Iris pigment epithelial cell (primary cell): ENCODE measurements at regions not wholly inside any gene's neighbourhood (a gene's known extent, or its start where the extent isn't known, plus 50 kb on each side); places are given as distances from the start of the nearest gene placed in this dataset.

Experiments
- DNase-seq: peaks from one replicate; pipeline ENCODE4 v3.0.0-alpha.2; 2011; ENCODE audit warnings: low read depth

DNA sequence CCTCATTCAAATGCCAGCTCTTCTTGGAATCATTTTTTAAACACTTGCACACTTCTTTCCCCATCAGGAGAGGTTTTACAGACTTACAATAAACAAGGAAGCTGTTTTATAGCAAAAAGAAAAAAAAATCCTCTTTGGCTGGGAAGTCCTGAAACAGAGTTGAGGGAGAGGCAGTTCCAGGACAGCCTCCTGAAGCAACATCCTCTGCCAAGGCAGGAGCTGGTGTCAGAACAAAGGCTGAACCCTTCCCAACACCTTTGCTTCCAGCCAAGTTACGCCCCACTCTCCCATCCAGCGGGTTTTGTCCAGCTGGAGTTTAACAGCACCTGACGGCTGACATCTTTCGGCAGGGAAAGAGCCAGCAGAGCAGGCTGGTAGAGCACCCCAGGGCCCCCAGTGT lies 287.8 kb downstream of the RRAGC start:
- DNase-seq, result no peak

DNA sequence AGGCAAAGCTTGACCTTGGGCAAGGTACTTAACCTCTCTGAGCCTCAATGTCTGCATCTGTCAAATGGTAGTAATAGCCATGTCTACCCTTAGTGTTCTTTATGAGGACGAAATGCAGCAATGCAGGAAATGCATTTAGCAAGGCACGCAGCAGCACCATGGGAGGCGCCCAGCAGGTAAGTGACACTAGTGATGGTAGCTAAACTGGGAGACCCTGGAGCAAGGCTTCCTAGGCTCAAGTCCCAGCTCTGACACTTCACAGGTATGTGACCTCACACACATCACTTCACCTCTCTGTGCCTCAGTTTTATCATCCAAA lies 289.0 kb downstream of the RRAGC start:
- DNase-seq, result no peak

DNA sequence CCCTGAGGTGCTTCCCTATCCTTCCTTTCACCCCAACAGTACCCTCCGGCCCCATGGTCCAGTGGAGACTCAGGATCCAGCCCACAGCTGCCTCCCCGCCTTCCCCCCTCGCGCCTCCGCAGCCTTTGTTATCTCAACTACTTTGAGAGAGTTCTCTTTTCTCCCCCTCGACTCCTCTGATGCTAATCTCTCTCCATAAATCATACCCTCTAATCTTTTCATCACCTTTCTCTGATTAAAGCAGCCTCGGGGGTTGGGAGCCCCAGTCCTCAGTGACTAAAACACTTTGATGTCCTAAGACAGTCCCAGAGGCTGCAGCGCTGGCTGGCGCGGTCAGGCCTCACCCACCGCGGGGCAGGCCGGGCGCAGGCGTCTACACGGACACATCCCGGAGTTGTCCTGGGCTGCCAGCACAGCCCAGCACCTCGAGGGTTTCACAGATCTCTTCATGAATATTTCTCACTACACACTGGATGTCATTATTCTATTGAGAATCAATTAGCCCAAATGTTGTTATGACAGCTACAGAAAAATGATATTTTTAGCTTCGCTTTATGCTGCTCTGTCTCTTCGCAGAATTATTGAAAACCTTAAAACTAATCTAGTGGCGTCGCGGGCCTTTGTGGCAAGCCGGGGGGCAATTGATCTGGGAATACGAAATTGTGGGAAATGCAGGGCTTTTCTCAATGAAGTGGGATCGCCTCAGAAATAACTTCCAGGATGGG lies 289.5 kb downstream of the RRAGC start:
- DNase-seq, result no peak

- no peak for DNase-seq
Observed at GRCh38 chr1:38568061-38568857, 291.3 kb downstream of the RRAGC start.

DNA sequence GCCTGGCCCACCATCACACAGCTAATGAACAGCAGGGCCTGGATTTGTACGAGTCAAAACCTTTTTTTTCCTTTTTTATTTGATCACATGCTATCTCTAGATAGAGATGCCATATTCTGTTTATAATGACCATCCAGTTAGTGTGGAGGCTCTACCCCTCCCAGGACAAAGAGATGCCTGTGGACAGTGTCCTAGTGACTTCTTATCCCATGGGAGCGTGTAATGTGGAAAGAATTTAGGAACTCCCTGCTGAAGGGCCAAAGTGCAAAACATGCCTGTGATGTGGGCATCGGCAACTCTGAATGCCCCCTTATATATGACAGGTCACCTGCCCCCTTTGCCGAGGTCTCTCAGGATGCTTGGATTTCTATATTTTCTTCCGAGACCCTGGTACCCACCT lies 292.2 kb downstream of the RRAGC start:
- DNase-seq, result no peak

- DNase-seq, result no peak
Observed at GRCh38 chr1:38565020-38565491, 294.5 kb downstream of the RRAGC start.

DNA sequence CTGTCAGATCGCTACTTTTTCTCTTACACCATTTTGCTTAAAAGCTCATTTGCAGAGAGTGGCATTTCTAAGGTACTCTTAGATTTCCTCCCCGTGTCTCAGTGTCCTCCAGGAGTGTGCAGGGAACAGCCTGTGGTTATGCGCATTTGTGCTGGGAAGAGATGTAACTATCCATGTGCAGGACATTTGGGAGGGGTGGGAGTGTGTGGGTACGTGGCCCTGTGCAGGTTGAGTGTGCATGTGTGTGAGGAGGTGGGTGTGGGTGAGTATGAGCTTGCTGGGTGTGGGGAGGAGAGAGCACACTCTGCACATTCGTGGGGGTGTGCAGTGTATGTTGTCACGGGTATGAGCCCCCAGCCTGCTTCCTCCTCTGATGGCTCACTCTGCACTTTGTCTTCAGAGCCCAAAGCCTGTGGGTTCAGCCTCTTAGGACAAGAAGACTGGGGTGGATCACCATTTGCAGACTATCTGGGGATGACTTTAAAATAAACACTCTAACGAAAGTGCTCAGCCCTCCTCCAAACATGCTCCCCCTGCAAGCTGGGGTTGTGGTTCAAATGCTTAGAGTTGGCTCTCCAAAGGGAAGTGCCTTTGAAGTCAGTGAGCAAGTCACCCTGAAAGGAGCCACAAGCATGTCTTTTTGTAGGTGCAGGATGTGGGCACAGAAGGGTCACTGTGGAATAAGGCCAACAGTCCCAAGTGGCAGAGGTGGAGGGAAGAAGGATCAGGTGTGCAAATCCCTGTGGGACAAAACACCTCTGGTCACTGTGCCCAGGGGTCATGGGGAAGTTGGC lies 295.4 kb downstream of the RRAGC start:
- no peak for DNase-seq

GRCh38 chr1:38561725-38562124 lies 297.8 kb downstream of the RRAGC start:
- DNase-seq, result no peak

- DNase-seq, result no peak
Observed at GRCh38 chr1:38561110-38561509, 298.5 kb downstream of the RRAGC start.

DNA sequence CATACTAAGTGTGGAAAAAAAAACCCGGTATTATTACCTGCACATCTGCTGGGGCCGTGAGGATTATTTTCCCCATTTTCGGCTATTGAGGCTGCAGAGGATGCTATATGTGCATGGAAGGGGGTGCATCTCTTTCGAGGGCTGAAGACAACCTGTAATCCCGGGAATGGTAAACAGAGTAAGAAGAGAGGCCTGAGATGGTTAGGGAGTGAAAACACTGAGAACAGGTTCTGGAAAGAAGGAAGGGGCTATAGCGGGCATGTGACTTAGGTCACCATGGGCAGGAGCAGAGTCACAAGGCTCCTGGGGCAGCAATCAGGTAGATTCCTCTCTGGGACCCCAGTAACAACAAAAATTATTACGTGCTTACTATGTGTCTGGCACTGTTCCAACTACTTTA lies 299.1 kb downstream of the RRAGC start:
- DNase-seq, result no peak

- peak; percentile 3 for DNase-seq
Observed at GRCh38 chr1:38559446-38560165, 300.0 kb downstream of the RRAGC start.

GRCh38 chr1:38558500-38559445 lies 300.8 kb downstream of the RRAGC start:
- no peak for DNase-seq

DNA sequence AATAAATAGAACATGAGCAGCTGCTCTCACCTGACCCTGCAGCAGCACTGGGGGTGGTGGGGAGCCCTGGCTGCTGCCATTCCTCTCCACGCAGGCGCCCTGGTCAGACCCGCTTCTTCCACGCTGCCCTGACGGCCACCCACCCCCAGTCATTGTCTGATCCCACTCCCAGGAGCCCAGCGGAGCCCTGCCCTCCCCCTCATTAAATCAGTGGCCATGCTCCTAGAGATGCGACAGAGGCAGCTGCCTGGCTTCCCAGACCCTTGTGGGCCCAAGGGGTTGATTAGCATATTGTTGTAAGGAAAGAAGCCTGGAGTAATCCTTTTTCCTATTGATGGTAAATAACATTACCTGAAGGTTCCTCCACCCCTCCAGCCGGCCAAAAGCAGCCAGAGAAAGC lies 301.5 kb downstream of the RRAGC start:
- no peak for DNase-seq

GRCh38 chr1:38555594-38555993 lies 304.0 kb downstream of the RRAGC start:
- DNase-seq, result no peak

GRCh38 chr1:38555130-38555529 lies 304.4 kb downstream of the RRAGC start:
- DNase-seq, result no peak

- no peak for DNase-seq
Observed at GRCh38 chr1:38551318-38552307, 308.0 kb downstream of the RRAGC start.

DNA sequence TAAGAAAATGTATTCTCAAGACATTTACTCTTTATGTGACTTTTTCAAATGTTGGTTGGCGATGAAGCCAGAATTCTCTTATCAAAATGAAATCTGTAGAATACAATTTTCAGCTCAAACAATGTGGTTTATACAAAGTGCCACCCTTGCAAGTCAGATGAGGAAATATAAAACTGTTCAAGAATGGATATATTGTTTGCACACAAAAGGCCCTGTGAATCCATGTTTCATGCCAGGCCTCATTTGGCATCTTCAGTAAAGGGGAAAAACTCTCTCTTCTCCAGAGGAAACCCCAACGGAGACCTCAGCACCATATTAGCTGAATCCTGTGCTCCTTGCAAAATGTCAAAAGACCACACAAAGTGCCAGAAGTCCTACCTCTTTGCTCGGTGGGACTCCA lies 310.4 kb downstream of the RRAGC start:
- no peak for DNase-seq

- no peak for DNase-seq
Observed at GRCh38 chr1:38547321-38547720, 312.3 kb downstream of the RRAGC start.

DNA sequence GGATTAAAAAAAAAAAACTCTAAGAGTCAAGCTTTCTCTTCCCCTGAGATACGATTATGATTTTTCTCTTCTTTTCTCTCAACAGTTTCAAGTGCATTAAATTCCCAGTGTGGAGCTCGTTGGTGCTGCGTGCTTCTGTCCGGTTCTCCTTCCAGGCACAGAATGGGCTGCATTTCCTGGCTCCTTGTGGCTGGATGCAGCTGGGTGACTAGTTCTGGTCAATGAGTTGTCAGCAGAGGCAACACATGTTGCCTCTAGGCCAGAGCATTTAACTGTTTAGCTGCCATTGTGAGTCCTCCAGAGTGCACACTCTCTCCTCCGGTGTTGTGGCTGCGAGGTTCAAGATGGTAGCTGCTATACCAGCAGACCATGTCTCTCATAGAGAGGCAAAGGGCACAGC lies 312.9 kb downstream of the RRAGC start:
- no peak for DNase-seq

DNA sequence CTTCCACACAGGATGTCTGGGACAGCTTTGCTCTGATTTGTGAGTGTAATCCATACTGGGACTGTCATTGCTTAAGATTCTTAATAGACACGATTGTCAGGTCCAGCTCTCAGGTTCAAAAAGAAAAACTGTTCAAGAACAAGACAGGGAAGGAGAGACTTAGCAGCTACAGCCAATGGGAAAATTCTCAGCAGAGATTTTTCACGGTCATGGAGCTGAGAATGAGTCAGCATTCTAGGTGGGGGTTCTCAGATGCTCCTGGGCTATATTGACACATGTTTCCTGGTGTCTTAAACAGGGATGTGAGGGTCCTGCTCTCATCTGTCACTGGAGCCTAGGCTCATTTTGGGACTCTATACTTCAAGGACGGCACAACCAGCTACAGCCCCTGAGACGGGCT lies 318.3 kb downstream of the RRAGC start:
- peak; percentile 37 for DNase-seq
